ENCODE measurements at regions not wholly inside any gene's neighbourhood (a gene's known extent, or its start where the extent isn't known, plus 50 kb on each side); places are given as distances from the start of the nearest gene placed in this dataset.
"Not testable (repeated sequence)": the region's sequence is repeated elsewhere in the genome, so short reads cannot be mapped to it uniquely, and the experiment has no call there.

GRCh38 chr5:18393565-18394442 lies 759.5 kb downstream of the TAF11L14 start:
- Mint-ChIP-seq H3K4me1 (peaks cover 2% of the 10 kb centered on the region), H3K27me3 (peaks cover 5% of the 10 kb centered on the region)
- no peak for ATAC-seq

GRCh38 chr5:18394443-18394804 lies 760.2 kb downstream of the TAF11L14 start:
- no peaks in the 10 kb centered on the region for H3K9me3 ChIP-seq (ENCODE audit: control insufficient read depth, low read length, poor library complexity, severe bottlenecking)
- no peak for ATAC-seq
- peaks cover 5% of the 10 kb centered on the region for H3K27me3 Mint-ChIP-seq
- H3K4me3 Mint-ChIP-seq, result no peak overlapping the region
- H3K27ac Mint-ChIP-seq, result no peak overlapping the region
- H3K4me1 Mint-ChIP-seq, result peaks cover 2% of the 10 kb centered on the region
- no peaks in the 10 kb centered on the region for H3K36me3 Mint-ChIP-seq (ENCODE audit: low read depth)
- DNase-seq, result no peak

More at GRCh38 chr5:18393565-18394442, 759.5 kb downstream of the TAF11L14 start:
- H3K36me3 Mint-ChIP-seq (ENCODE audit: low read depth), result no peaks in the 10 kb centered on the region
- H3K4me3 Mint-ChIP-seq, result no peak overlapping the region
- H3K27ac Mint-ChIP-seq, result no peak overlapping the region
- no peaks in the 10 kb centered on the region for H3K9me3 ChIP-seq (ENCODE audit: control insufficient read depth, low read length, poor library complexity, severe bottlenecking)
- peak in 2 of 3 donors; percentile 7 to 10 for DNase-seq

GRCh38 chr5:18395126-18396110 lies 761.2 kb downstream of the TAF11L14 start:
- Mint-ChIP-seq H3K27me3 (peaks cover 5% of the 10 kb centered on the region), H3K36me3 (ENCODE audit: low read depth) (no peaks in the 10 kb centered on the region), H3K4me1 (peaks cover 2% of the 10 kb centered on the region), H3K27ac (no peak overlapping the region), H3K4me3 (no peak overlapping the region)
- no peaks in the 10 kb centered on the region for H3K9me3 ChIP-seq (ENCODE audit: control insufficient read depth, low read length, poor library complexity, severe bottlenecking)
- DNase-seq, result no peak
- no peak for ATAC-seq

- H3K36me3 Mint-ChIP-seq (ENCODE audit: low read depth), result no peaks in the 10 kb centered on the region
- DNase-seq (no peak), ATAC-seq (no peak)
- peaks cover 2% of the 10 kb centered on the region for H3K4me1 Mint-ChIP-seq
- H3K27me3 Mint-ChIP-seq, result peaks cover 5% of the 10 kb centered on the region
- no peak overlapping the region for H3K4me3 Mint-ChIP-seq
- no peaks in the 10 kb centered on the region for H3K9me3 ChIP-seq (ENCODE audit: control insufficient read depth, low read length, poor library complexity, severe bottlenecking)
- H3K27ac Mint-ChIP-seq, result no peak overlapping the region
Observed at GRCh38 chr5:18397371-18397770, 763.1 kb downstream of the TAF11L14 start.

GRCh38 chr5:18397891-18398290 lies 763.6 kb downstream of the TAF11L14 start:
- Mint-ChIP-seq H3K4me3 (no peak overlapping the region), H3K27ac (no peak overlapping the region), H3K36me3 (ENCODE audit: low read depth) (no peaks in the 10 kb centered on the region), H3K27me3 (peaks cover 5% of the 10 kb centered on the region), H3K4me1 (peaks cover 2% of the 10 kb centered on the region)
- no peak for ATAC-seq
- DNase-seq, result no peak
- no peaks in the 10 kb centered on the region for H3K9me3 ChIP-seq (ENCODE audit: control insufficient read depth, low read length, poor library complexity, severe bottlenecking)

- H3K4me1 Mint-ChIP-seq; H3K9me3 ChIP-seq (ENCODE audit: control insufficient read depth, low read length, poor library complexity, severe bottlenecking); ATAC-seq; H3K27me3 Mint-ChIP-seq; DNase-seq; H3K36me3 Mint-ChIP-seq (ENCODE audit: low read depth); H3K4me3 Mint-ChIP-seq; H3K27ac Mint-ChIP-seq: not testable (repeated sequence)
Observed at GRCh38 chr5:18399461-18400327, 765.4 kb downstream of the TAF11L14 start.

GRCh38 chr5:18403141-18403540 lies 768.9 kb downstream of the TAF11L14 start:
- DNase-seq (no peak), ATAC-seq (no peak)
- Mint-ChIP-seq H3K27me3 (no peaks in the 10 kb centered on the region), H3K36me3 (ENCODE audit: low read depth) (no peaks in the 10 kb centered on the region), H3K4me1 (no peaks in the 10 kb centered on the region), H3K4me3 (no peak overlapping the region), H3K27ac (no peak overlapping the region)
- no peaks in the 10 kb centered on the region for H3K9me3 ChIP-seq (ENCODE audit: control insufficient read depth, low read length, poor library complexity, severe bottlenecking)

GRCh38 chr5:18403941-18404438 lies 769.7 kb downstream of the TAF11L14 start:
- Mint-ChIP-seq H3K27me3 (no peaks in the 10 kb centered on the region), H3K36me3 (ENCODE audit: low read depth) (no peaks in the 10 kb centered on the region), H3K27ac (no peak overlapping the region), H3K4me3 (no peak overlapping the region), H3K4me1 (no peaks in the 10 kb centered on the region)
- no peak for DNase-seq
- ATAC-seq, result no peak
- no peaks in the 10 kb centered on the region for H3K9me3 ChIP-seq (ENCODE audit: control insufficient read depth, low read length, poor library complexity, severe bottlenecking)

- H3K27me3 Mint-ChIP-seq, result no peaks in the 10 kb centered on the region
- no peaks in the 10 kb centered on the region for H3K4me1 Mint-ChIP-seq
- no peak overlapping the region for H3K4me3 Mint-ChIP-seq
- ATAC-seq, result no peak
- no peaks in the 10 kb centered on the region for H3K36me3 Mint-ChIP-seq (ENCODE audit: low read depth)
- H3K9me3 ChIP-seq (ENCODE audit: control insufficient read depth, low read length, poor library complexity, severe bottlenecking), result peaks cover 3% of the 10 kb centered on the region
- no peak for DNase-seq
- no peak overlapping the region for H3K27ac Mint-ChIP-seq
Observed at GRCh38 chr5:18420711-18421110, 786.5 kb downstream of the TAF11L14 start.

GRCh38 chr5:18433336-18433735 lies 799.1 kb downstream of the TAF11L14 start:
- H3K27ac Mint-ChIP-seq, result no peak overlapping the region
- H3K27me3 Mint-ChIP-seq, result no peaks in the 10 kb centered on the region
- H3K4me3 Mint-ChIP-seq, result no peak overlapping the region
- no peaks in the 10 kb centered on the region for H3K36me3 Mint-ChIP-seq (ENCODE audit: low read depth)
- H3K4me1 Mint-ChIP-seq, result no peaks in the 10 kb centered on the region
- H3K9me3 ChIP-seq (ENCODE audit: control insufficient read depth, low read length, poor library complexity, severe bottlenecking), result no peaks in the 10 kb centered on the region
- no peak for ATAC-seq
- no peak for DNase-seq

GRCh38 chr5:18438126-18438525 lies 803.9 kb downstream of the TAF11L14 start:
- H3K27ac Mint-ChIP-seq, result no peak overlapping the region
- no peaks in the 10 kb centered on the region for H3K9me3 ChIP-seq (ENCODE audit: control insufficient read depth, low read length, poor library complexity, severe bottlenecking)
- no peak overlapping the region for H3K4me3 Mint-ChIP-seq
- DNase-seq, result no peak
- no peak for ATAC-seq
- no peaks in the 10 kb centered on the region for H3K27me3 Mint-ChIP-seq
- H3K4me1 Mint-ChIP-seq, result no peaks in the 10 kb centered on the region
- H3K36me3 Mint-ChIP-seq (ENCODE audit: low read depth), result no peaks in the 10 kb centered on the region

- H3K36me3 Mint-ChIP-seq (ENCODE audit: low read depth), result no peaks in the 10 kb centered on the region
- no peak overlapping the region for H3K4me3 Mint-ChIP-seq
- DNase-seq, result no peak
- H3K4me1 Mint-ChIP-seq, result no peaks in the 10 kb centered on the region
- no peak for ATAC-seq
- H3K27ac Mint-ChIP-seq, result no peak overlapping the region
- H3K9me3 ChIP-seq (ENCODE audit: control insufficient read depth, low read length, poor library complexity, severe bottlenecking), result no peaks in the 10 kb centered on the region
- no peaks in the 10 kb centered on the region for H3K27me3 Mint-ChIP-seq
Observed at GRCh38 chr5:18455521-18455920, 821.3 kb downstream of the TAF11L14 start.

All from T-helper 17 cell (primary cell).